Fibroblast of the aortic adventitia (primary cell): ENCODE measurements at regions not wholly inside any gene's neighbourhood (a gene's known extent, or its start where the extent isn't known, plus 50 kb on each side); places are given as distances from the start of the nearest gene placed in this dataset.

Experiments
- DNase-seq: peaks from one replicate; pipeline ENCODE4 v3.0.0-alpha.2; 2010; ENCODE audit warnings: low read depth
- H3K4me3 ChIP-seq: 2 replicates; pipeline ENCODE4 v1.5.1; 2011; ENCODE audit warnings: low read depth, mild to moderate bottlenecking, control low read depth, low read length, moderate library complexity
- TF ChIP-seq, protein P1 (sequence below): IDR thresholded peaks from 2 replicates; pipeline ENCODE4 v1.5.1; 2011; ENCODE audit warnings: mild to moderate bottlenecking, low read length, control low read depth, inconsistent platforms; ENCODE audit not compliant: insufficient read depth

DNA sequence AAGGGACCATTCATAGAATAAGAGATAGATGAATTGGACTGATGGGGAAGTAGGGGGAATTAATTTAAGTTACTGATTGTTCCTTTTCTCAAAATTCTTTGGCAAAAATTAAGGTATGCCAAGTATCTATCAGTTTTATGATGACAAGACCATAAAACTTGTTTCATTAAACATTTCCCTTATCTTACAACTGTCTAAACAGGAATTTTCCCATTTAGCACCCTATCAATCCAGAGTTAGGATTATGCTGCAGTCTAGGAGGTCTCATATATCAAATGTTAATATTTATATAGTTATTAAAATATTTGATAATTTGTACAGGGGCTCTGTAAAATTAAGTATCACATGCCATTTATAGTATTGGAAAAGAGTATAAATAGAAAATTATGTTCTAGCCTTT, 51.5 kb upstream of the ARID1B start:
- H3K4me3 ChIP-seq, result no peak overlapping the region
- TF ChIP-seq, protein P1, sequence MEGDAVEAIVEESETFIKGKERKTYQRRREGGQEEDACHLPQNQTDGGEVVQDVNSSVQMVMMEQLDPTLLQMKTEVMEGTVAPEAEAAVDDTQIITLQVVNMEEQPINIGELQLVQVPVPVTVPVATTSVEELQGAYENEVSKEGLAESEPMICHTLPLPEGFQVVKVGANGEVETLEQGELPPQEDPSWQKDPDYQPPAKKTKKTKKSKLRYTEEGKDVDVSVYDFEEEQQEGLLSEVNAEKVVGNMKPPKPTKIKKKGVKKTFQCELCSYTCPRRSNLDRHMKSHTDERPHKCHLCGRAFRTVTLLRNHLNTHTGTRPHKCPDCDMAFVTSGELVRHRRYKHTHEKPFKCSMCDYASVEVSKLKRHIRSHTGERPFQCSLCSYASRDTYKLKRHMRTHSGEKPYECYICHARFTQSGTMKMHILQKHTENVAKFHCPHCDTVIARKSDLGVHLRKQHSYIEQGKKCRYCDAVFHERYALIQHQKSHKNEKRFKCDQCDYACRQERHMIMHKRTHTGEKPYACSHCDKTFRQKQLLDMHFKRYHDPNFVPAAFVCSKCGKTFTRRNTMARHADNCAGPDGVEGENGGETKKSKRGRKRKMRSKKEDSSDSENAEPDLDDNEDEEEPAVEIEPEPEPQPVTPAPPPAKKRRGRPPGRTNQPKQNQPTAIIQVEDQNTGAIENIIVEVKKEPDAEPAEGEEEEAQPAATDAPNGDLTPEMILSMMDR, result no peak
- DNase-seq, result no peak

DNA sequence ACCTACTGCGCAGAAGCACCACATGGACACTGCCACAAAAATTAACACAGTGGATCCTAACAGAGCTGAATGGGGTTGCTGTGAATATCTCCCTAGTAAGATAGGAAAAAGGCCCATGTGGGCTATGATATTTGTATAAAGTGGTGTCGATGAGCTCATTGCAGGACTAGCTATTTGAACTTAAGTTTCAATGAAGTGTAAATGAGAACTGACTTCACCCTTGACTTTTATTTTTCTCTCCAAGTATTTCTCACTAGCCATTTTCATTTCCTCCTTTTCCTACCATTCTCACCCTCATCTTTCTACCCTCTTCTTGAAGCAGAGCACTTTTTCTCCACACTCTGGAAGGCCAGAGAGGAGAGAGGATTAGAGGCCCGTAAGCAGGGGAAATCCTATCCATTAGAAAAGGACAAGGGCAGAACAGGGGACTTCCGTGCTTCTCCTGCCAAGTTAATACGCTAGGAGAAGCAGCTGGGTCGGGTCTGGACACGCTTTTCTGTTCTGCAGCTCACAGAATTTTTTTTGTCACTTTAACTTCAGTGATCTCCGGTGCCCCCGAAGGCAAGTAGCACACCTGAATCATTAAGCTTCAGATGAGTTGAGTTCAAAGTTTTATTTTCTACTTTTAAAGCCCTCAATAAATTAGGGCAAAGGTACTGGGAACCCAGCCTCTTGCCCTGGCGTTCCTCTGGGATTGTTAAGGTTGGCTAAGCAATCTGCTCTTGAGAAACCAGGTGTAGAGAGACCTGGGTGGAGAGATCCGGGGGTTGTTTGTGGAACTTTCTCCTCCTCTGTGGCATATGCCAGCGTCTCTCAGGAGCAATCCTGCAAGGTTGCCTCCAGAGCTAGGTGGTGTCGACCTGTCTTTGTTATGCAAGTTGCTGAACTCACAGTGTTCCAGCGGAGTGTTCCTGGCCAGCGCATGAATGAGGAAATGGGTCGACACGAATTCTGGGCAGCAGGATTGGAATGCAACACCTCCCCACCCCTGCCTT, 56.2 kb upstream of the ARID1B start:
- TF ChIP-seq, protein P1, result no peak
- DNase-seq, result peak; percentile 20
- H3K4me3 ChIP-seq, result no peak overlapping the region

DNA sequence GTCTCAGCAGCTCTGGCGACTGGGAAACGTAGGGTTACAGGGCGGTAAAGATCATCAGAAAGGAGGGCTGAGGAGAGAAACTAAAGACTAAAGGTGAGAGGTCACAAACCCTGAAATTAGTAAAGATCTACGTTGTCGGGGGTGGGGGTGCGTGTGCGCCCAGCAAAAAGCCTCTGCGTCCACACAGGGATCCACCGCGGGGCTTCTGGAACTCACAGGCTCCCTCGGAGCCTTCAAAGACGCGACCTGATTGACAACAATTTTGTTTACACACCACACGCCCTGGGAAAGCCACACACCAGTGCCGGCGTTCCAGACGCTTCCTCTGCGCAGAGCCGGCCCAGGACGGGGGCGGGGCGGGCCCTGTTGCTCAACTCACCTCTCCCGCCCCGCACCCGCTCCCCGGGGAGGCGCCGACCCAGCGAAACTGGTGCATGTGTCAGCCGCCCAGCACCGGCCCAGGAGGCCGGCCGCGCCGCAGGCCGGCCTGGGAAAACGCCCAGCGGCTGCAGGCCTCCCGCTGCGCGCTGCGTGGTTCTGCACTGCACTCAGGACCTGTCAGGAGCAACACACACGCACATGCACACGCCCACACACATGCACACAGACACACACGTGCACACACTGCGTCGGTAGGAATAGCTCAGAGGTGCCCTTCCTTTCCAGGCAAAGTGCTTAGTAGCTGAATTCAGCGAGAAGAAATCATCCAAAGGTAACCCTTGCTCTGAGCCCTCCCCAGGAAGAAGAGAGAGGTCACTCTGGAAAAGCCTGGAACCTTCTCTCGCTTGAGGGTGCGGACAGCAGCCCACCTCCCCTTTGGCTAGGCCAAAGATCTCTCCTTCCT, 57.2 kb upstream of the ARID1B start:
- TF ChIP-seq, protein P1, result no peak
- peak; percentile 85 for DNase-seq
- peak overlapping the region; percentile 51 for H3K4me3 ChIP-seq

DNA sequence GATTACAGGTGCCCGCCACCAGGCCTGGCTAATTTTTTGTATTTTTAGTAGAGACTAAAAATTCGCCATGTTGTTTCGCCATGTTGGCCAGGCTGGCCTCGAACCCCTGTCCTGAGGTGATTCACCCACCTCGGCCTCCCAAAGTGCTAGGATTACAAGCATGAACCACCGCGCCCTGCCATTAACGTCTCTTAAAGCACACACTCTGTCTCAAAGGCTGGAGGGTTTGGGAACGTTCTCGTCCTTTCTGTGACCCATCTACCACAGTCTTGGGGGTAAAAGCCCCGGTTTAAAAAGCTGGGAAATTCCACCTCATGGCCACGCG, 57.8 kb upstream of the ARID1B start:
- no peak overlapping the region for H3K4me3 ChIP-seq
- DNase-seq, result no peak
- TF ChIP-seq, protein P1, result no peak

DNA sequence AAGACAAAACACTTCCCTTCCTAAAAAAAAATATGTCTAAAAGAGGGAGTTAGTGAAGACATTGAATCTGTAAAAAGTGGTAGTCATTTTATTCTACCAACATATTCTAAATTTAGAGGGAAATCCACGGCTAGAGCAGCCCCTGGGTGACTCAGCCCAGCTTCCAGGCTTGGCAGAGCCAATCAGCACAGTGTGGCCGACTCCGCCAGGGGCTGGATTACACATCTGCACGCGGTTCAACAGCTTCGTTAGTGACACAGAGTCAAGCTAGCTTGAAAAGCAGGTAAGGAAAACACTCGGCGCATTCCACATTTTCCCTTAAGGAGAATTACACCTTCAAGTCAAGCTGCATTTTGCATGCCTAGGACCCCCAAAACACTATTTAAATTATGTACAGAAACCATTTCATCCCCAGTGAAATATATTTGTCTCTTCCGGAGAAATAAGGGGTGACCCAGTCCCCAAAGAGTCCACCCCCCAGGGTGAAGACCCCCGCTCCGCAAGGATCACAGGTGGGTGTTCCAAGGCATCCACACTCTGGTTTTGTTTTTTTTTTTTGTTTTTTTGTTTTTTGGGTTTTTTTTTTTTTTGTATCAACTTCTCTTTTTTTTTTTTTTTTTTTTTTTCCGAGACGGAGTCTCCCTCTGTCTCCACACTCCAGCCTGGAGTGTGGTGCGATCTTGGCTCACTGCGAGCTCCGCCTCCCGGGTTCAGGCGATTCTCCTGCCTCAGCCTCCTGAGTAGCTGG, 58.4 kb upstream of the ARID1B start:
- TF ChIP-seq, protein P1, result no peak
- no peak overlapping the region for H3K4me3 ChIP-seq
- peak; percentile 45 for DNase-seq

DNA sequence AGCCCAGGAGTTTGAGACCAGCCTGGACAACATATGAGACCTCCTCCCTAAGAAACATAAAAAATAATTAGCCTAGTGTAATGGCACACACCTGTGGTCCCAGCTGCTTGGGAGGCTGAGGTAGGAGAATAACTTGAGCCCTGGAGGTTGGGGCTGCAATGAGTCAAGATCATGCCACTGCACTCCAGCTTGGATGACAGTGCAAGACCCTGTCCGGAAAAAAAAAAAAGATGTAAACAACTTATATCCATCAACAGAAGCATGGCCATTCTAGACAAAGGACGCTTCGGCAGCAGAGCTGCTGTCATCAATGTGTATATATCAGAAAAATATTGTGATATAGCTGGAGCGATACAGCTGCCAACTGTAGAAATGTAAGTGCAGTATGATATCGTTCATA, 59.6 kb upstream of the ARID1B start:
- no peak overlapping the region for H3K4me3 ChIP-seq
- TF ChIP-seq, protein P1, result no peak
- DNase-seq, result no peak
